Mammary epithelial cell (primary cell): ENCODE measurements at regions not wholly inside any gene's neighbourhood (a gene's known extent, or its start where the extent isn't known, plus 50 kb on each side); places are given as distances from the start of the nearest gene placed in this dataset.

Source experiments
- CTCF ChIP-seq, 2 donors: IDR thresholded peaks in 1 of 2; conservative IDR thresholded peaks in 1 of 2; 2 replicates each; pipeline ENCODE4 v1.5.1; 2011 to 2012; ENCODE audit warnings: inconsistent platforms in 2 of 2, low read length in 2 of 2, mild to moderate bottlenecking in 2 of 2, control low read depth in 1 of 2, low read depth in 1 of 2; ENCODE audit not compliant: insufficient read depth in 1 of 2; ENCODE audit errors: extremely low read depth in 1 of 2
- EZH2 ChIP-seq: IDR thresholded peaks from 2 replicates; pipeline ENCODE4 v1.6.1; 2012; ENCODE audit warnings: low read length, inconsistent platforms, borderline replicate concordance

GRCh38 chr7:112959276-112959675 lies 127.4 kb downstream of the GPR85 start:
- TF ChIP-seq CTCF (conservative IDR thresholded peaks at IDR 0.05 in 1 of 2, IDR thresholded peaks at IDR 0.05 in 1 of 2; ENCODE audit: extremely low read depth in 1 of 2, insufficient read depth in 1 of 2, low read depth in 1 of 2, low read length in 2 of 2) (no peak), EZH2 (no peak)
